H1 (cell line): ENCODE measurements at regions not wholly inside any gene's neighbourhood (a gene's known extent, or its start where the extent isn't known, plus 50 kb on each side); places are given as distances from the start of the nearest gene placed in this dataset.

Experiments
- CTCF ChIA-PET: fragments of 300-600 bp; sonication (Branson Sonifier 250); formaldehyde crosslinking; loops from one replicate; lab custom pipeline; 2021; ENCODE audit not compliant: partially characterized antibody; lab: Charles Lee
- POLR2A ChIA-PET: fragments of 300-600 bp; sonication (Branson Sonifier 250); formaldehyde crosslinking; loops from one replicate; lab custom pipeline; 2021; ENCODE audit warnings: inconsistent platforms; ENCODE audit not compliant: partially characterized antibody; lab: Charles Lee
- DNase-seq, 2 experiments: peaks; one replicate each; pipeline versions ENCODE4 v3.0.0 to v3.0.0-alpha.2; 2010 to 2022; ENCODE audit warnings: low spot score in 2 of 2, low read depth in 1 of 2, mixed read lengths in 1 of 2
- FAIRE-seq: peaks from 2 replicates; lab custom pipeline; 2011; peaks lifted over from hg19 to GRCh38; lab: Jason Lieb, UNC
- H2AFZ ChIP-seq: 2 replicates; pipeline ENCODE4 v1.8.1; 2012; ENCODE audit warnings: low read length, inconsistent platforms
- H2AK5ac ChIP-seq: 2 replicates; pipeline ENCODE4 v1.6.1; 2013; ENCODE audit warnings: low read depth, low read length
- H2BK120ac ChIP-seq: replicated peaks from 2 replicates; pipeline ENCODE3; 2013; ENCODE audit warnings: low read depth, low read length, inconsistent platforms
- H2BK12ac ChIP-seq: 2 replicates; pipeline ENCODE4 v1.6.1; 2013; ENCODE audit warnings: low read depth, low read length
- H2BK15ac ChIP-seq: 2 replicates; pipeline ENCODE4 v1.6.1; 2013; ENCODE audit warnings: low read length
- H2BK20ac ChIP-seq: 2 replicates; pipeline ENCODE4 v1.6.1; 2013; ENCODE audit warnings: low read length
- H2BK5ac ChIP-seq: 2 replicates; pipeline ENCODE4 v1.6.1; 2013; ENCODE audit warnings: low read depth, low read length
- H3K14ac ChIP-seq: 2 replicates; pipeline ENCODE4 v1.6.1; 2013; ENCODE audit warnings: inconsistent platforms; ENCODE audit not compliant: insufficient read length
- H3K18ac ChIP-seq: 2 replicates; pipeline ENCODE4 v1.6.1; 2013; ENCODE audit warnings: low read length; ENCODE audit errors: extremely low read depth
- H3K23ac ChIP-seq: 2 replicates; pipeline ENCODE4 v1.6.1; 2013; ENCODE audit warnings: inconsistent platforms; ENCODE audit not compliant: insufficient read length
- H3K23me2 ChIP-seq: 2 replicates; pipeline ENCODE4 v1.6.1; 2013; ENCODE audit warnings: low read depth, low read length
- H3K27ac ChIP-seq: 2 replicates; pipeline ENCODE4 v1.6.1; 2011; ENCODE audit warnings: low read depth, low read length, inconsistent platforms
- H3K27me3 ChIP-seq, 4 experiments: replicated peaks in 1 of 4; 1 replicate in 1 of 4; 2 replicates in 3 of 4; pipeline versions ENCODE4 v1.6.1 to v1.8.1; 2011 to 2013; ENCODE audit warnings: low read length in 3 of 4, mild to moderate bottlenecking in 3 of 4, inconsistent platforms in 2 of 4, mixed read lengths in 2 of 4, moderate library complexity in 1 of 4; ENCODE audit not compliant: control insufficient read depth in 3 of 4, insufficient read depth in 3 of 4; ENCODE audit errors: extremely low read depth in 1 of 4
- H3K36me3 ChIP-seq, 4 experiments: 2 replicates each; pipeline versions ENCODE4 v1.6.1 to v1.8.1; 2011 to 2013; ENCODE audit warnings: mild to moderate bottlenecking in 4 of 4, low read length in 3 of 4, moderate library complexity in 2 of 4, control low read depth in 1 of 4, inconsistent platforms in 1 of 4; ENCODE audit not compliant: insufficient read depth in 4 of 4, control insufficient read depth in 2 of 4
- H3K4ac ChIP-seq: replicated peaks from 2 replicates; pipeline ENCODE3; 2013; ENCODE audit warnings: low read length, low read depth, mixed read lengths, inconsistent platforms; ENCODE audit not compliant: insufficient read length
- H3K4me1 ChIP-seq, 4 experiments: replicated peaks in 1 of 4; 1 replicate in 1 of 4; 2 replicates in 3 of 4; pipeline versions ENCODE4 v1.6.1 to v1.8.1; 2011 to 2013; ENCODE audit warnings: low read length in 3 of 4, inconsistent platforms in 2 of 4, mixed read lengths in 1 of 4; ENCODE audit not compliant: insufficient read depth in 4 of 4, control insufficient read depth in 3 of 4
- H3K4me2 ChIP-seq, 2 experiments: 2 replicates each; pipeline versions ENCODE4 v1.6.1 to v1.8.1; 2011 to 2013; ENCODE audit warnings: low read depth in 2 of 2, low read length in 2 of 2, control low read depth in 1 of 2, inconsistent platforms in 1 of 2, mild to moderate bottlenecking in 1 of 2; ENCODE audit not compliant: insufficient read depth in 1 of 2
- H3K4me3 ChIP-seq, 4 experiments: fragments of 200-600, 300-600 bp in 1 of 4; sonication (generic), shearing (Covaris generic), sonication (Bioruptor Twin) in 1 of 4; 2 replicates each; pipeline versions ENCODE4 v1.5.1 to v1.8.1; 2011 to 2016; ENCODE audit warnings: low read length in 4 of 4, low read depth in 3 of 4, control low read depth in 2 of 4, inconsistent platforms in 2 of 4, mild to moderate bottlenecking in 2 of 4, mixed read lengths in 1 of 4, moderate library complexity in 1 of 4; ENCODE audit not compliant: insufficient read depth in 2 of 4; ENCODE audit errors: extremely low read depth in 1 of 4
- H3K56ac ChIP-seq: replicated peaks from 2 replicates; pipeline ENCODE3; 2013; ENCODE audit warnings: low read depth, mild to moderate bottlenecking, mixed read lengths, low read length, inconsistent platforms; ENCODE audit not compliant: insufficient read length
- H3K79me1 ChIP-seq: 2 replicates; pipeline ENCODE4 v1.6.1; 2013; ENCODE audit warnings: low read depth, low read length, control low read depth
- H3K79me2 ChIP-seq, 2 experiments: 2 replicates each; pipeline versions ENCODE4 v1.6.1 to v1.8.1; 2012 to 2013; ENCODE audit warnings: low read length in 2 of 2, mild to moderate bottlenecking in 2 of 2, inconsistent platforms in 1 of 2; ENCODE audit not compliant: insufficient read depth in 2 of 2, control insufficient read depth in 1 of 2
- H3K9ac ChIP-seq, 4 experiments: replicated peaks in 1 of 4; 1 replicate in 1 of 4; 2 replicates in 3 of 4; pipeline versions ENCODE4 v1.6.1 to v1.8.1; 2011 to 2013; ENCODE audit warnings: low read depth in 3 of 4, low read length in 3 of 4, control low read depth in 2 of 4, mild to moderate bottlenecking in 2 of 4, moderate library complexity in 2 of 4, inconsistent platforms in 1 of 4; ENCODE audit errors: extremely low read depth in 1 of 4
- H3K9me3 ChIP-seq, 2 experiments: 2 replicates each; pipeline versions ENCODE4 v1.6.1 to v1.8.1; 2012 to 2013; ENCODE audit warnings: mild to moderate bottlenecking in 2 of 2, moderate library complexity in 2 of 2, control low read depth in 1 of 2, inconsistent platforms in 1 of 2, low read depth in 1 of 2, low read length in 1 of 2, mixed read lengths in 1 of 2; ENCODE audit not compliant: insufficient read depth in 2 of 2
- H4K20me1 ChIP-seq, 2 experiments: replicated peaks in 1 of 2; 2 replicates each; pipeline versions ENCODE3 to v1.8.1; 2011 to 2013; ENCODE audit warnings: inconsistent platforms in 2 of 2, low read length in 2 of 2, mild to moderate bottlenecking in 1 of 2; ENCODE audit not compliant: insufficient read depth in 2 of 2, control insufficient read depth in 1 of 2
- H4K5ac ChIP-seq: 2 replicates; pipeline ENCODE4 v1.6.1; 2013; ENCODE audit warnings: low read length, low read depth, mixed read lengths, inconsistent platforms; ENCODE audit not compliant: insufficient read length
- H4K8ac ChIP-seq: 2 replicates; pipeline ENCODE4 v1.8.0; 2013; ENCODE audit warnings: mild to moderate bottlenecking, moderate library complexity, low read length, inconsistent platforms; ENCODE audit not compliant: insufficient read depth; ENCODE audit errors: extremely low read depth
- H4K91ac ChIP-seq: replicated peaks from 2 replicates; pipeline ENCODE3; 2013; ENCODE audit warnings: low read length, mixed read lengths, inconsistent platforms; ENCODE audit not compliant: insufficient read length
- CHD2 ChIP-seq: IDR thresholded peaks from 2 replicates; pipeline ENCODE4 v1.6.1; 2012; ENCODE audit warnings: low read length, improper control_type of control experiment
- EP300 ChIP-seq, 2 experiments: IDR thresholded peaks; 1 replicate in 1 of 2; 2 replicates in 1 of 2; pipeline ENCODE4 v1.6.1; 2011 to 2012; ENCODE audit warnings: low read depth in 2 of 2, low read length in 2 of 2, mild to moderate bottlenecking in 2 of 2, borderline replicate concordance in 1 of 2, inconsistent platforms in 1 of 2, moderate library complexity in 1 of 2
- FOSL1 ChIP-seq: IDR thresholded peaks from 2 replicates; pipeline ENCODE4 v1.6.1; 2011; ENCODE audit warnings: mild to moderate bottlenecking, low read depth, low read length, moderate library complexity; ENCODE audit not compliant: insufficient read depth
- KDM4A ChIP-seq: IDR thresholded peaks from one replicate; pipeline ENCODE4 v1.7.1; 2012; ENCODE audit warnings: low read depth, mild to moderate bottlenecking, moderate library complexity, low read length, inconsistent platforms; ENCODE audit not compliant: severe bottlenecking
- NRF1 ChIP-seq: IDR thresholded peaks from 2 replicates; pipeline ENCODE4 v1.6.1; 2011; ENCODE audit warnings: mild to moderate bottlenecking, low read depth, low read length, improper control_type of control experiment
- PHF8 ChIP-seq: fragments of 200-600 bp; sonication (generic); conservative IDR thresholded peaks from 2 replicates; pipeline ENCODE4 v1.7.1; 2012; ENCODE audit warnings: low read depth, mild to moderate bottlenecking, inconsistent platforms, low read length, moderate library complexity
- POLR2A ChIP-seq, 2 experiments: IDR thresholded peaks; 1 replicate in 1 of 2; 2 replicates in 1 of 2; pipeline ENCODE4 v1.6.1; 2011; ENCODE audit warnings: low read depth in 2 of 2, low read length in 2 of 2, mild to moderate bottlenecking in 2 of 2; ENCODE audit errors: control extremely low read depth in 1 of 2
- SUZ12 ChIP-seq: fragments of 200-600 bp; sonication (generic); IDR thresholded peaks from 2 replicates; pipeline ENCODE4 v1.6.1; 2012; ENCODE audit warnings: mild to moderate bottlenecking, inconsistent platforms, low read length, moderate library complexity, mixed read lengths
- TAF7 ChIP-seq: optimal IDR thresholded peaks from 2 replicates; pipeline ENCODE3; 2011; ENCODE audit warnings: low read depth, mild to moderate bottlenecking, inconsistent platforms, low read length, moderate library complexity, borderline replicate concordance
- TBP ChIP-seq: IDR thresholded peaks from 2 replicates; pipeline ENCODE4 v1.6.1; 2011; ENCODE audit warnings: low read depth, low read length, improper control_type of control experiment
- TCF12 ChIP-seq: IDR thresholded peaks from 2 replicates; pipeline ENCODE4 v1.6.1; 2011; ENCODE audit warnings: low read depth, mild to moderate bottlenecking, low read length
- WGBS, 2 experiments: shearing (Covaris generic) in 1 of 2; methylation state at CpG; one replicate each; pipeline versions ENCODE4 v1.1.6 to v1.1.7; 2013 to 2015; ENCODE audit warnings: low lambda C conversion rate in 2 of 2, mixed read lengths in 2 of 2, inconsistent platforms in 1 of 2, low coverage in 1 of 2, missing lambda C conversion rate in 1 of 2; ENCODE audit not compliant: insufficient replicate concordance in 2 of 2, insufficient coverage in 1 of 2, insufficient read length in 1 of 2; ENCODE audit errors: extremely low coverage in 1 of 2, missing lambda C conversion rate in 1 of 2; 5-methylcytosine and 5-hydroxymethylcytosine counted together

GRCh38 chr6:163820171-163820570 lies 405.7 kb downstream of the QKI start:
- no peak overlapping the region for H4K8ac ChIP-seq
- no peak overlapping the region for H3K9ac ChIP-seq
- WGBS, 2 experiments: 92% methylated on average over 17 of the region's 17 CpGs; no CpG with 5 or more reads in 1 of the 2 experiments
- H3K79me1 ChIP-seq: no peaks in the 10 kb centered on the region
- no peaks in the 10 kb centered on the region for H4K20me1 ChIP-seq
- DNase-seq: no peak
- TF ChIP-seq EP300 (IDR thresholded peaks at IDR 0.05; ENCODE audit: borderline replicate concordance in 1 of 2, low read depth in 2 of 2, low read length in 2 of 2) (no peak), TBP (no peak), TAF7 (no peak), NRF1 (no peak), SUZ12 (no peak), CHD2 (no peak), KDM4A (no peak), TCF12 (no peak), POLR2A (IDR thresholded peaks at IDR 0.05; ENCODE audit: control extremely low read depth in 1 of 2, low read depth in 2 of 2, low read length in 2 of 2) (no peak), FOSL1 (no peak), PHF8 (no peak)
- no peak overlapping the region for H2BK5ac ChIP-seq
- no peak overlapping the region for H3K23ac ChIP-seq
- H2AK5ac ChIP-seq: no peak overlapping the region
- H3K36me3 ChIP-seq: no peaks in the 10 kb centered on the region; a peak in 1 of 8 replicates
- H3K4ac ChIP-seq: no peak overlapping the region
- ChIA-PET CTCF (no interaction called here), POLR2A (no interaction called here)
- H3K4me3 ChIP-seq: no peak overlapping the region
- no peaks in the 10 kb centered on the region for H3K27me3 ChIP-seq
- no peaks in the 10 kb centered on the region for H3K79me2 ChIP-seq
- H3K4me1 ChIP-seq: no peaks in the 10 kb centered on the region; a peak in 1 of 7 replicates
- no peaks in the 10 kb centered on the region for H3K9me3 ChIP-seq
- H3K27ac ChIP-seq: no peak overlapping the region
- H4K5ac ChIP-seq: no peak overlapping the region
- H3K23me2 ChIP-seq: no peaks in the 10 kb centered on the region
- H3K14ac ChIP-seq: no peak overlapping the region
- no peak overlapping the region for H2BK20ac ChIP-seq
- no peak overlapping the region; the same call in 1 of the 2 replicates for H2AFZ ChIP-seq
- H4K91ac ChIP-seq: no peak overlapping the region
- no peak overlapping the region for H3K4me2 ChIP-seq
- no peak overlapping the region; the same call in 1 of the 2 replicates for H2BK12ac ChIP-seq
- H3K18ac ChIP-seq: no peak overlapping the region
- no peak overlapping the region for H2BK15ac ChIP-seq
- FAIRE-seq: no peak
- no peak overlapping the region for H2BK120ac ChIP-seq
- no peak overlapping the region for H3K56ac ChIP-seq
